ENCODE measurements at regions not wholly inside any gene's neighbourhood (a gene's known extent, or its start where the extent isn't known, plus 50 kb on each side); places are given as distances from the start of the nearest gene placed in this dataset.

- peaks cover 34% of the 10 kb centered on the region for H3K4me1 Mint-ChIP-seq (ENCODE audit: low read depth)
- no peak overlapping the region for H3K27ac Mint-ChIP-seq
- H3K36me3 Mint-ChIP-seq (ENCODE audit: low read depth) = no peaks in the 10 kb centered on the region
- no peak overlapping the region for H3K4me3 Mint-ChIP-seq
- no peak for DNase-seq
- TF ChIP-seq, protein P1, sequence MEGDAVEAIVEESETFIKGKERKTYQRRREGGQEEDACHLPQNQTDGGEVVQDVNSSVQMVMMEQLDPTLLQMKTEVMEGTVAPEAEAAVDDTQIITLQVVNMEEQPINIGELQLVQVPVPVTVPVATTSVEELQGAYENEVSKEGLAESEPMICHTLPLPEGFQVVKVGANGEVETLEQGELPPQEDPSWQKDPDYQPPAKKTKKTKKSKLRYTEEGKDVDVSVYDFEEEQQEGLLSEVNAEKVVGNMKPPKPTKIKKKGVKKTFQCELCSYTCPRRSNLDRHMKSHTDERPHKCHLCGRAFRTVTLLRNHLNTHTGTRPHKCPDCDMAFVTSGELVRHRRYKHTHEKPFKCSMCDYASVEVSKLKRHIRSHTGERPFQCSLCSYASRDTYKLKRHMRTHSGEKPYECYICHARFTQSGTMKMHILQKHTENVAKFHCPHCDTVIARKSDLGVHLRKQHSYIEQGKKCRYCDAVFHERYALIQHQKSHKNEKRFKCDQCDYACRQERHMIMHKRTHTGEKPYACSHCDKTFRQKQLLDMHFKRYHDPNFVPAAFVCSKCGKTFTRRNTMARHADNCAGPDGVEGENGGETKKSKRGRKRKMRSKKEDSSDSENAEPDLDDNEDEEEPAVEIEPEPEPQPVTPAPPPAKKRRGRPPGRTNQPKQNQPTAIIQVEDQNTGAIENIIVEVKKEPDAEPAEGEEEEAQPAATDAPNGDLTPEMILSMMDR (IDR thresholded peaks at IDR 0.05) = no peak
- no peaks in the 10 kb centered on the region for H3K9me3 Mint-ChIP-seq
- H3K27me3 Mint-ChIP-seq (ENCODE audit: insufficient read depth) = no peaks in the 10 kb centered on the region
These were observed 152.2 kb downstream of the BTG1 start for GRCh38 chr12:91993287-91994017.

GRCh38 chr12:91991399-91992187, 154.1 kb downstream of the BTG1 start:
- Mint-ChIP-seq H3K4me3 (no peak overlapping the region), H3K27me3 (ENCODE audit: insufficient read depth) (no peaks in the 10 kb centered on the region), H3K27ac (no peak overlapping the region), H3K4me1 (ENCODE audit: low read depth) (peaks cover 50% of the 10 kb centered on the region), H3K36me3 (ENCODE audit: low read depth) (no peaks in the 10 kb centered on the region), H3K9me3 (no peaks in the 10 kb centered on the region)
- DNase-seq = no peak
- TF ChIP-seq, protein P1 (IDR thresholded peaks at IDR 0.05) = peak; percentile 28; the same call in 1 of the 2 replicates

DNA sequence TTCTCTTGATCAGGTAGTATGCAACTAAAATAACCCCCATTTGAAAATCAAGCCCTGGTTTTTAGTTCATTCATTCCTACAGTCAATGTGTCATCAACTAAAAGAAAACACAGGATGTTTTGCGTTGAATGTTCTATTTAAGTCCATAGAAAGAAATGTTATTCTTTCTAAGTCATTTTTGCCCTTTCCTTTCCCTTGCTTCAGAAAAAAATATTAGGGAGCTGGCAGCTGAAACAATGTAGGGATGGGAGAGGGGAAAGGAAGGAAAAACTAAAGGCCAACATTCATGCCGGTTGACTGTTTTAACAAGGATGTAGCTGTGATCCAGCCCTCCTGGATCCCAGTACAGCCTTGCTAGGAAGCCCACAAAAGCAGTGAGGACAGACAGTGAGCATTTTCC, 155.1 kb downstream of the BTG1 start:
- peak overlapping the region; percentile 80 for H3K27ac Mint-ChIP-seq
- H3K9me3 Mint-ChIP-seq = no peaks in the 10 kb centered on the region
- no peaks in the 10 kb centered on the region for H3K36me3 Mint-ChIP-seq (ENCODE audit: low read depth)
- peaks cover 61% of the 10 kb centered on the region for H3K4me1 Mint-ChIP-seq (ENCODE audit: low read depth)
- TF ChIP-seq, protein P1 (IDR thresholded peaks at IDR 0.05) = no peak
- H3K4me3 Mint-ChIP-seq = peak overlapping the region; percentile 41; the same call in 1 of the 2 replicates
- H3K27me3 Mint-ChIP-seq (ENCODE audit: insufficient read depth) = no peaks in the 10 kb centered on the region
- no peak for DNase-seq

GRCh38 chr12:91989143-91989542, 156.5 kb downstream of the BTG1 start:
- H3K27ac Mint-ChIP-seq = peak overlapping the region; percentile 6; the same call in 1 of the 2 replicates
- TF ChIP-seq, protein P1 (IDR thresholded peaks at IDR 0.05) = no peak
- DNase-seq = no peak
- H3K4me3 Mint-ChIP-seq = no peak overlapping the region
- H3K9me3 Mint-ChIP-seq = no peaks in the 10 kb centered on the region
- H3K4me1 Mint-ChIP-seq (ENCODE audit: low read depth) = peaks cover 75% of the 10 kb centered on the region
- no peaks in the 10 kb centered on the region for H3K27me3 Mint-ChIP-seq (ENCODE audit: insufficient read depth)
- H3K36me3 Mint-ChIP-seq (ENCODE audit: low read depth) = no peaks in the 10 kb centered on the region

- no peaks in the 10 kb centered on the region for H3K36me3 Mint-ChIP-seq (ENCODE audit: low read depth)
- no peaks in the 10 kb centered on the region for H3K9me3 Mint-ChIP-seq
- no peak overlapping the region for H3K4me3 Mint-ChIP-seq
- H3K4me1 Mint-ChIP-seq (ENCODE audit: low read depth) = peaks cover 78% of the 10 kb centered on the region
- no peaks in the 10 kb centered on the region for H3K27me3 Mint-ChIP-seq (ENCODE audit: insufficient read depth)
- H3K27ac Mint-ChIP-seq = no peak overlapping the region
- TF ChIP-seq, protein P1 (IDR thresholded peaks at IDR 0.05) = no peak
- DNase-seq = no peak
These were observed 157.3 kb downstream of the BTG1 start for GRCh38 chr12:91988086-91988923.

All from HFFc6 (cell line).